Endothelial cell of umbilical vein (primary cell): ENCODE measurements at regions not wholly inside any gene's neighbourhood (a gene's known extent, or its start where the extent isn't known, plus 50 kb on each side); places are given as distances from the start of the nearest gene placed in this dataset.

Experiments
- BruUV-seq: library from RNA; stranded (reverse); fragments of 400-500 nt; replicated peaks from 2 replicates; lab custom pipeline; 2021; lab: Mats Ljungman, UMichigan
- CTCF ChIA-PET: fragments of 300-600, 350-600 bp; sonication (Branson Sonifier 250); formaldehyde crosslinking; loops from one replicate; lab custom pipeline; 2021; ENCODE audit warnings: antibody characterized with exemption, inconsistent platforms; lab: Charles Lee
- POLR2A ChIA-PET: fragments of 300-600, 350-600 bp; sonication (Branson Sonifier 250); formaldehyde crosslinking; loops from one replicate; lab custom pipeline; 2021; ENCODE audit warnings: antibody characterized with exemption, inconsistent platforms; lab: Charles Lee
- DNase-seq: peaks from one replicate; pipeline ENCODE4 v3.0.0-alpha.2; 2011; ENCODE audit warnings: low read depth, low spot score
- FAIRE-seq: peaks from 2 replicates; lab custom pipeline; 2011; peaks lifted over from hg19 to GRCh38; lab: Jason Lieb, UNC
- H2AFZ ChIP-seq: 2 replicates; pipeline ENCODE4 v1.6.0; 2012; ENCODE audit warnings: low read depth, low read length, control low read depth, inconsistent platforms
- H3K27ac ChIP-seq: 2 replicates; pipeline ENCODE4 v1.5.1; 2011; ENCODE audit warnings: low read depth, mild to moderate bottlenecking, control low read depth, low read length, moderate library complexity; ENCODE audit not compliant: insufficient read depth
- H3K27me3 ChIP-seq, 2 experiments: 2 replicates each; pipeline versions ENCODE4 v1.6.0 to v1.6.1; 2011; ENCODE audit warnings: low read length in 2 of 2, mixed read lengths in 1 of 2; ENCODE audit not compliant: control insufficient read depth in 2 of 2, insufficient read depth in 2 of 2
- H3K36me3 ChIP-seq, 2 experiments: 2 replicates in 1 of 2; 3 replicates in 1 of 2; pipeline ENCODE4 v1.5.1; 2011; ENCODE audit warnings: low read length in 2 of 2, mild to moderate bottlenecking in 1 of 2, moderate library complexity in 1 of 2; ENCODE audit not compliant: control insufficient read depth in 2 of 2, insufficient read depth in 2 of 2; ENCODE audit errors: extremely low read depth in 1 of 2
- H3K4me1 ChIP-seq: 3 replicates; pipeline ENCODE4 v1.5.1; 2011; ENCODE audit warnings: mild to moderate bottlenecking, low read length; ENCODE audit not compliant: control insufficient read depth, insufficient read depth; ENCODE audit errors: extremely low read depth
- H3K4me2 ChIP-seq: 2 replicates; pipeline ENCODE4 v1.6.1; 2011; ENCODE audit warnings: low read length, control low read depth, mixed read lengths; ENCODE audit not compliant: insufficient read depth
- H3K4me3 ChIP-seq, 3 experiments: fragments of 200-600 bp in 1 of 3; sonication (generic), shearing (Covaris generic) in 1 of 3; replicated peaks in 1 of 3; 2 replicates each; pipeline ENCODE4 v1.5.1; 2011 to 2016; ENCODE audit warnings: control low read depth in 3 of 3, low read length in 3 of 3, mild to moderate bottlenecking in 2 of 3, inconsistent platforms in 1 of 3, low read depth in 1 of 3, moderate library complexity in 1 of 3; ENCODE audit not compliant: insufficient read depth in 1 of 3
- H3K79me2 ChIP-seq: 2 replicates; pipeline ENCODE4 v1.6.0; 2012; ENCODE audit warnings: low read length, inconsistent platforms; ENCODE audit not compliant: control insufficient read depth, insufficient read depth
- H3K9ac ChIP-seq: replicated peaks from 2 replicates; pipeline ENCODE3; 2011; ENCODE audit warnings: low read length, control low read depth; ENCODE audit not compliant: insufficient read depth; ENCODE audit errors: extremely low read depth
- H3K9me1 ChIP-seq: replicated peaks from 3 replicates; pipeline ENCODE4 v1.6.0; 2011; ENCODE audit warnings: mild to moderate bottlenecking, low read length; ENCODE audit not compliant: control insufficient read depth, insufficient read depth; ENCODE audit errors: extremely low read depth
- H3K9me3 ChIP-seq: replicated peaks from 2 replicates; pipeline ENCODE4 v1.5.1; 2012; ENCODE audit warnings: low read length, inconsistent platforms; ENCODE audit not compliant: control insufficient read depth, insufficient read depth
- H4K20me1 ChIP-seq: replicated peaks from 2 replicates; pipeline ENCODE3; 2011; ENCODE audit warnings: mild to moderate bottlenecking, low read length; ENCODE audit not compliant: control insufficient read depth, insufficient read depth; ENCODE audit errors: extremely low read depth
- EZH2 ChIP-seq: IDR thresholded peaks from 2 replicates; pipeline ENCODE4 v1.6.1; 2012; ENCODE audit warnings: borderline replicate concordance, low read depth, mild to moderate bottlenecking, moderate library complexity, low read length, inconsistent platforms; ENCODE audit not compliant: severe bottlenecking
- FOS ChIP-seq: IDR thresholded peaks from 2 replicates; pipeline ENCODE4 v1.6.1; 2011; ENCODE audit warnings: mild to moderate bottlenecking, low read length, moderate library complexity, borderline replicate concordance; ENCODE audit not compliant: insufficient read depth
- GATA2 ChIP-seq: IDR thresholded peaks from 2 replicates; pipeline ENCODE4 v1.7.0; 2011; ENCODE audit warnings: low read depth, mild to moderate bottlenecking, moderate library complexity, mixed read lengths, low read length; ENCODE audit not compliant: insufficient read length, insufficient read depth
- JUN ChIP-seq: IDR thresholded peaks from 2 replicates; pipeline ENCODE4 v1.6.1; 2011; ENCODE audit warnings: borderline replicate concordance, low read depth; ENCODE audit not compliant: insufficient read length, insufficient read depth
- MAX ChIP-seq: IDR thresholded peaks from 2 replicates; pipeline ENCODE4 v1.6.1; 2011; ENCODE audit not compliant: insufficient read depth, insufficient read length
- MYC ChIP-seq: IDR thresholded peaks from one replicate; pipeline ENCODE4 v1.6.1; 2011; ENCODE audit warnings: mild to moderate bottlenecking, low read depth, low read length
- POLR2A ChIP-seq: IDR thresholded peaks from 2 replicates; pipeline ENCODE4 v1.6.1; 2012; ENCODE audit warnings: low read depth, mild to moderate bottlenecking, control low read depth, low read length
- POLR2AphosphoS5 ChIP-seq: IDR thresholded peaks from 2 replicates; pipeline ENCODE4 v1.6.1; 2012; ENCODE audit warnings: low read depth, mild to moderate bottlenecking, control low read depth, low read length, moderate library complexity; ENCODE audit not compliant: insufficient read depth
- dilution Hi-C: fragments of 300-500 bp; cut with MboI; formaldehyde crosslinking; loops from one replicate; pipeline ENCODE4 v1.15.0; 2019; ENCODE audit warnings: low sequenced_read_pairs; ENCODE audit not compliant: extremely low pct_ligation_motif_present
- intact Hi-C: fragments of 100-400 bp; cut with micrococcal nuclease; formaldehyde crosslinking; loops from one replicate; pipeline ENCODE4 v1.10.0; 2022
- TF ChIP-seq, protein P1 (sequence below), 2 donors: IDR thresholded peaks; 1 replicate in 1 of 2; 2 replicates in 1 of 2; pipeline ENCODE4 v1.5.1; 2011; ENCODE audit warnings: low read length in 2 of 2, mild to moderate bottlenecking in 2 of 2, moderate library complexity in 2 of 2, control low read depth in 1 of 2, inconsistent platforms in 1 of 2, low read depth in 1 of 2; ENCODE audit not compliant: insufficient read depth in 1 of 2; ENCODE audit errors: extremely low read depth in 1 of 2

GRCh38 chr4:153141238-153141637 lies 63.0 kb upstream of the TRIM2 start:
- no peaks in the 10 kb centered on the region for H3K36me3 ChIP-seq
- intact Hi-C loops = no loop called here
- ChIA-PET CTCF (no interaction called here), POLR2A (no interaction called here)
- FAIRE-seq (no peak), DNase-seq (no peak)
- H3K9me1 ChIP-seq = no peaks in the 10 kb centered on the region
- no peak overlapping the region for H3K4me3 ChIP-seq
- no peaks in the 10 kb centered on the region for H3K9me3 ChIP-seq
- BruUV-seq = no TSS peak
- H3K4me2 ChIP-seq = no peak overlapping the region
- dilution Hi-C loops = no loop called here
- H2AFZ ChIP-seq = no peak overlapping the region
- peaks cover 14% of the 10 kb centered on the region for H3K4me1 ChIP-seq
- H3K9ac ChIP-seq = no peak overlapping the region
- H3K79me2 ChIP-seq = no peaks in the 10 kb centered on the region
- H3K27ac ChIP-seq = no peak overlapping the region
- no peaks in the 10 kb centered on the region for H4K20me1 ChIP-seq
- TF ChIP-seq FOS (no peak), EZH2 (no peak), JUN (no peak), MAX (no peak), POLR2AphosphoS5 (no peak), GATA2 (no peak), MYC (no peak), POLR2A (no peak)
- TF ChIP-seq, protein P1, sequence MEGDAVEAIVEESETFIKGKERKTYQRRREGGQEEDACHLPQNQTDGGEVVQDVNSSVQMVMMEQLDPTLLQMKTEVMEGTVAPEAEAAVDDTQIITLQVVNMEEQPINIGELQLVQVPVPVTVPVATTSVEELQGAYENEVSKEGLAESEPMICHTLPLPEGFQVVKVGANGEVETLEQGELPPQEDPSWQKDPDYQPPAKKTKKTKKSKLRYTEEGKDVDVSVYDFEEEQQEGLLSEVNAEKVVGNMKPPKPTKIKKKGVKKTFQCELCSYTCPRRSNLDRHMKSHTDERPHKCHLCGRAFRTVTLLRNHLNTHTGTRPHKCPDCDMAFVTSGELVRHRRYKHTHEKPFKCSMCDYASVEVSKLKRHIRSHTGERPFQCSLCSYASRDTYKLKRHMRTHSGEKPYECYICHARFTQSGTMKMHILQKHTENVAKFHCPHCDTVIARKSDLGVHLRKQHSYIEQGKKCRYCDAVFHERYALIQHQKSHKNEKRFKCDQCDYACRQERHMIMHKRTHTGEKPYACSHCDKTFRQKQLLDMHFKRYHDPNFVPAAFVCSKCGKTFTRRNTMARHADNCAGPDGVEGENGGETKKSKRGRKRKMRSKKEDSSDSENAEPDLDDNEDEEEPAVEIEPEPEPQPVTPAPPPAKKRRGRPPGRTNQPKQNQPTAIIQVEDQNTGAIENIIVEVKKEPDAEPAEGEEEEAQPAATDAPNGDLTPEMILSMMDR (IDR thresholded peaks at IDR 0.05; ENCODE audit: extremely low read depth in 1 of 2, insufficient read depth in 1 of 2, low read depth in 1 of 2, low read length in 2 of 2) = no peak
- H3K27me3 ChIP-seq = no peaks in the 10 kb centered on the region
